Activated naive CD4-positive, alpha-beta T cell treated with anti-CD3 and anti-CD28 coated beads for 36 hours (primary cell): ENCODE measurements at regions not wholly inside any gene's neighbourhood (a gene's known extent, or its start where the extent isn't known, plus 50 kb on each side); places are given as distances from the start of the nearest gene placed in this dataset.

Experiments used
- CTCF ChIA-PET: fragments of 350-600 bp; sonication (Branson Sonifier 250); formaldehyde crosslinking; loops from one replicate; lab custom pipeline; 2021; ENCODE audit warnings: antibody characterized with exemption; lab: Charles Lee
- DNase-seq: peaks from one replicate; pipeline ENCODE4 v3.0.0-alpha.2; 2020
- H3K27ac Mint-ChIP-seq: one replicate; pipeline ENCODE4 v1.8.0; 2021; ENCODE audit warnings: mild to moderate bottlenecking, mixed read lengths
- H3K27me3 Mint-ChIP-seq: one replicate; pipeline ENCODE4 v1.8.0; 2021; ENCODE audit warnings: low read depth, mixed read lengths
- H3K36me3 Mint-ChIP-seq: one replicate; pipeline ENCODE4 v1.8.0; 2021; ENCODE audit warnings: low read depth, mixed read lengths
- H3K4me1 Mint-ChIP-seq: one replicate; pipeline ENCODE4 v1.8.0; 2021; ENCODE audit warnings: low read depth, mixed read lengths
- H3K4me3 Mint-ChIP-seq: one replicate; pipeline ENCODE4 v1.8.0; 2021; ENCODE audit warnings: mild to moderate bottlenecking, moderate library complexity, mixed read lengths
- H3K9me3 Mint-ChIP-seq: one replicate; pipeline ENCODE4 v1.8.0; 2021; ENCODE audit warnings: mixed read lengths
- intact Hi-C: fragments of 100-400 bp; cut with micrococcal nuclease; formaldehyde crosslinking; loops from one replicate; pipeline ENCODE4 v1.15.1; 2023

DNA sequence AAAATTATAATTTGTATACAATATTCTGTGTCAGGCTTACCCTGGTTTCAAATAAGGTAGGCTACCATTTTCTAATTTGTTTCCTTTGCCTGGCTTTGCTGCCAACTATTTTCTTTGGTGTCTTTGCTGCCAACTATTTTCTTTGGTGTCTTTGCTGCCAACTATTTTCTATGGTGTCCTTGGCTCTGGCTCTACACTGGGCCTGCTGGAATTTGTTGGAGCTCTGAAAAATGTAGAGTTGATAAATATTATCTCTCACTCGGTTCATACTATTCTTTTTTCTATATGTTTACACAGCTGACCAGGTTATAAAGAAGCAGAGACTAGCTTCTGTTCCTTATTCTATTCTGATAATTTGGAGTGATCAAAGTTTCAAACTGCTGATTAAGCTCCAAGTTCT, 768.0 kb upstream of the PHF14 start:
- intact Hi-C loops, result no loop called here
- Mint-ChIP-seq H3K9me3 (peaks cover 1% of the 10 kb centered on the region), H3K4me3 (no peak overlapping the region), H3K4me1 (no peaks in the 10 kb centered on the region), H3K27ac (no peak overlapping the region), H3K27me3 (no peaks in the 10 kb centered on the region), H3K36me3 (no peaks in the 10 kb centered on the region)
- DNase-seq, result no peak
- CTCF ChIA-PET, result interaction anchor here (0.7 kb wide), 1 partner anchor 25 kb away, joined by 3 read pairs; no protein-coding TSS in a partner anchor

DNA sequence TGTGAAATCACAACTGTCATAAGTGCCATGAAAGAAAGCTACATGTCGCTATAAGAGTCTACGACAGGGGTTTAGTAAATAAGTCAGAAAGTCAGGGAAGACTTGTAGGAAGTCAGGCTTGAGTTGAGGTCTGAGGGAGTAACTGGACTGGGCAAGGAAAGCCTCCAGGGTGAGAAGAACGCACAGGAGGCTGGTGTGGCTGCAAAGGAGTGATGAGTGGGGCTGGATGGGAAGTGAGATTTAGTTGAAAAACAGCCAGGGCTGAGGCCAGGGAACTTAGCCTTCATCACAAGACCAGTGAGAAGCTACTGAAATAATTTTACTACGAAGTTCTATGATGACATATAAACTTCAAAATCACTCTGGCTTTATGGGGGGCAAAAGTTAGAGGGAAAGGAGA, 763.7 kb upstream of the PHF14 start:
- CTCF ChIA-PET, result no interaction called here
- Mint-ChIP-seq H3K36me3 (no peaks in the 10 kb centered on the region), H3K9me3 (peaks cover 2% of the 10 kb centered on the region), H3K4me3 (no peak overlapping the region), H3K27me3 (no peaks in the 10 kb centered on the region), H3K4me1 (no peaks in the 10 kb centered on the region), H3K27ac (no peak overlapping the region)
- no peak for DNase-seq
- intact Hi-C loops, result no loop called here

DNA sequence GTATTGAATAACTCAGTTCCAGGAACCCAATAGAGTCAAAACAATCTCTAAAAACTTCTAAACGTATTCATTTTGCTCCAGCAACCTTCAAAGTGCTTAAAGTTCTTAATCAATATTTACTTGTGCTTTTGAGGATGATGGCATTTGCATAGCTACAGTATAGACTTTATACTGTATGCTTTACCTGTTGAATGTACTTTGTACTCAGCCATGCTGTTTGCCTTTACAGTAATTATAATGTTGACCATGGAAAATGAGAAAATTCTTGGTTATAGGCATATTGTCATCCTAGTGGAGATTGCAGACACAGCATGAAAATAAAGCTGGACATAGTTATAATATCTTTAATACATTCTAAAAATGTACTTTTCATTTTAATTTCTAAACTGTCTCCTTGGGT, 762.7 kb upstream of the PHF14 start:
- no peak overlapping the region for H3K27ac Mint-ChIP-seq
- no peaks in the 10 kb centered on the region for H3K27me3 Mint-ChIP-seq
- H3K4me1 Mint-ChIP-seq, result no peaks in the 10 kb centered on the region
- intact Hi-C loops, result no loop called here
- no peak for DNase-seq
- CTCF ChIA-PET, result no interaction called here
- peaks cover 2% of the 10 kb centered on the region for H3K9me3 Mint-ChIP-seq
- no peaks in the 10 kb centered on the region for H3K36me3 Mint-ChIP-seq
- H3K4me3 Mint-ChIP-seq, result no peak overlapping the region

DNA sequence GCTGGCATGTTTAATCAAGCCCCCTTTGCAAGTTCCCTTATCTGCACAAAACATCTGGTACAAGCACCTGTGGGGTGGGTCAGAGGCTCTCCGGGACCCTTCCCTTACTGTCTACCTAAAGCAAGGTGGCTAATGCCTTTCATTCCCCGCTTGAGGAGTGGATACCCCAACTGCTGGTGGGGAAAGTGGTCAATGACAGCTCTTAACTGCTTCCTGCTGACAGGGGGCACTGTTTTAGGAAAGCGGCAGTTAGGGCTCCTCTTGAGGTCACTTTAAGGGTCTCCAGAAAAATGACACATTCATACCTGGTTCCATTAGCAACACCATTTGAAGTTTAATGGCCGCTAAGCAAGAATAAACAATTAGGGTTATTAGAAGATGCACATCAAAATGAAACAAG, 761.8 kb upstream of the PHF14 start:
- Mint-ChIP-seq H3K9me3 (peaks cover 2% of the 10 kb centered on the region), H3K27ac (no peak overlapping the region), H3K4me1 (no peaks in the 10 kb centered on the region), H3K36me3 (no peaks in the 10 kb centered on the region), H3K4me3 (no peak overlapping the region), H3K27me3 (no peaks in the 10 kb centered on the region)
- CTCF ChIA-PET, result no interaction called here
- intact Hi-C loops, result no loop called here
- DNase-seq, result no peak

DNA sequence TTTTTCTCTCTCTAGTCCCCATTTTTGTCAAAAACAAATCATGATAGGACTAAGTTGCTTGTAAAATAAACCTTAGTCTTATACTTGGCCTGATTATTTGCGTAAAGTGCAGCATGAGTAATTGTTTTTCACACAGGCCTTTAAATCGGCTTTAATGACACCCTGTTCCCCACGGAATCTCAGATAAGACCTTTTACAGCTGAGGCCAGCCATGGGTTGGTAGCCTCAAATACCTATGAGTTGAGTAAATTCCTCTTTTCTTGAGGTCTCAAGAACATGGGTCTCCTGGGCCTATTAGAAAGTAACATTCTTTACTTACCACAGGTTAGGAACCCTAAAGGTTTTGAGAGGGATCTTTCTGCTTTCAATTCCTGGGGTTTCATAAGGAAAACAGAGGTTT, 761.0 kb upstream of the PHF14 start:
- no peak overlapping the region for H3K4me3 Mint-ChIP-seq
- no peak for DNase-seq
- H3K27ac Mint-ChIP-seq, result no peak overlapping the region
- no peaks in the 10 kb centered on the region for H3K27me3 Mint-ChIP-seq
- peaks cover 2% of the 10 kb centered on the region for H3K9me3 Mint-ChIP-seq
- intact Hi-C loops, result no loop called here
- CTCF ChIA-PET, result no interaction called here
- H3K36me3 Mint-ChIP-seq, result no peaks in the 10 kb centered on the region
- no peaks in the 10 kb centered on the region for H3K4me1 Mint-ChIP-seq

DNA sequence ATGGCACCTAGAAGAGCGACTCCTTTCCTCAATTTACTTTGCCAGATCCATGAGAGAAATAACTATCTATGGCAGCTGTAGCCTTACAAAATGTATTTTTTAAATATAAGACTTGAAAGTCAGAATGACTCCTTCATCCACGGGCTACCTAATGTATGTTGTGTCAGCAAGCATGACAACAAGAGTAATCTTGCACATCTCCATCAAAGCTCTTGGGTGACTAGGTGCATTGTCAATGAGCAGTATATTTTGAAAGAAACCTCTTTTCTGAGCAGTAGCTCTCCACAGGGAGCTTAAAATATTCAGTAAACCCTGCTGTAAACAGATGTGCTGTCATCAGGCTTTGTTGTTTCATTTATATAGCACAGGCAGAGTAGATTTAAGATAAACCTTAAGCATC, 757.2 kb upstream of the PHF14 start:
- no peak for DNase-seq
- H3K27ac Mint-ChIP-seq, result no peak overlapping the region
- no peaks in the 10 kb centered on the region for H3K27me3 Mint-ChIP-seq
- no peak overlapping the region for H3K4me3 Mint-ChIP-seq
- peaks cover 2% of the 10 kb centered on the region for H3K9me3 Mint-ChIP-seq
- intact Hi-C loops, result no loop called here
- CTCF ChIA-PET, result no interaction called here
- H3K4me1 Mint-ChIP-seq, result no peaks in the 10 kb centered on the region
- no peaks in the 10 kb centered on the region for H3K36me3 Mint-ChIP-seq

DNA sequence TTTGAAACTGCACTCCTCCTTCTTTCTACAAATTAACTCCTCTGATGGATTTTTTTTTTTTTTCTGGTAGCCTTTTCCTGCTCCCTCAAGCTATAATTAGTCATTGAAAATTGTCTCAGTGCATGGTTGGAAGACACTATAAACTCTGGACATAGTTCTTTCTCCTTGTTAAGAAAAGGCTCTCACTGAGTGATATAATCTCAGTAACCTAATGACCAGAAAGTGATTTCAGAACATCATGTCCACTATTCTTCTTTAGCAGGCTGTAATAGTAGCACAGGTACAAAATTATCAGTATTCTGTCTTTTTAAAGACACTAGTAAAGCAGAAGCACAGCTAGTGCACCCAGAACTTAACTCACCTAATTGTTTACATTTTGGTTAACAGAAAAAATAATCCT, 752.6 kb upstream of the PHF14 start:
- H3K4me1 Mint-ChIP-seq, result no peaks in the 10 kb centered on the region
- H3K9me3 Mint-ChIP-seq, result no peaks in the 10 kb centered on the region
- no peaks in the 10 kb centered on the region for H3K27me3 Mint-ChIP-seq
- intact Hi-C loops, result no loop called here
- no peak overlapping the region for H3K27ac Mint-ChIP-seq
- DNase-seq, result no peak
- no peaks in the 10 kb centered on the region for H3K36me3 Mint-ChIP-seq
- no peak overlapping the region for H3K4me3 Mint-ChIP-seq
- CTCF ChIA-PET, result no interaction called here

DNA sequence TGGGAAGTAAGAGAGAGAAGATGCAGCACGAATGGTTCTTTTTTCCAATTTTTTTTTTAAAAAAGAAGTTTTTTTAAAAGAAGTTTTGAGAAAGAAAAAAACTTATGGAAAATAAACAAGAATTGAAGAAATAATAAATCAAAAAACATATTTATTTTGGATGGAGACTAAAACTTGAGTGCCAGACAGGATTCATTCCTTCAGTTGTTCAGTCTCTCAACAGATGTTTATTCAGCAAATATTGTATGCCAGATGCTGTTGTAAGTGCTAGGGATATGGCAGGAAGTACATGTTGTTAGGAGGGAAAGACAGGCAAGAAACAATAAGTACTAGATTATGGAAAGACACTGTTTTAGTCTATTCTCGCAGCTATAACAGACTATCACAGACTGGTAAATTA, 750.7 kb upstream of the PHF14 start:
- Mint-ChIP-seq H3K4me1 (no peaks in the 10 kb centered on the region), H3K4me3 (no peak overlapping the region), H3K27me3 (no peaks in the 10 kb centered on the region)

DNA sequence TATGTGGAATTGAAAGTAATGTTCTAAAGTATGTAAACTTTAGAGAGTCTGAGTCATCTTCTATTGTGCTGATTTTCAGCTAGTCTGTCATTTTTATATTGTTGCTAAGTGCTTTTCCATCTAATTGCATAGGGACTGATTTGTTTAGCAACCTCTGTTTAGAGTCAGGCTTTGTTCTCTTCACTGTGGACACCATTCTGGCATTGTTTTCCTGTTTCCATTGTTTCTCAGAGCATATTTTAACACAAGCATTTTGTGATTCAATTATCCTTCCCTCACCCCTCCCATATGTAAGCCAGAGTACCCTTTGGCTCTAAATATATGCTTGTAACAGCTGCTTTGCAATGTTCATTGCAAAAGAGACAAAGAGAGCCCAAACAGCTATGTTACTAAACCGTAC, 748.4 kb upstream of the PHF14 start:
- H3K4me3 Mint-ChIP-seq, result no peak overlapping the region
- peaks cover 4% of the 10 kb centered on the region for H3K9me3 Mint-ChIP-seq
- no peaks in the 10 kb centered on the region for H3K36me3 Mint-ChIP-seq
- intact Hi-C loops, result no loop called here
- no peak overlapping the region for H3K27ac Mint-ChIP-seq
- CTCF ChIA-PET, result no interaction called here
- H3K27me3 Mint-ChIP-seq, result no peaks in the 10 kb centered on the region
- DNase-seq, result no peak
- H3K4me1 Mint-ChIP-seq, result no peaks in the 10 kb centered on the region

More for the DNA sequence above, 750.7 kb upstream of the PHF14 start:
- peaks cover 2% of the 10 kb centered on the region for H3K9me3 Mint-ChIP-seq
- intact Hi-C loops, result no loop called here
- no peak overlapping the region for H3K27ac Mint-ChIP-seq
- DNase-seq, result no peak
- CTCF ChIA-PET, result no interaction called here
- no peaks in the 10 kb centered on the region for H3K36me3 Mint-ChIP-seq

DNA sequence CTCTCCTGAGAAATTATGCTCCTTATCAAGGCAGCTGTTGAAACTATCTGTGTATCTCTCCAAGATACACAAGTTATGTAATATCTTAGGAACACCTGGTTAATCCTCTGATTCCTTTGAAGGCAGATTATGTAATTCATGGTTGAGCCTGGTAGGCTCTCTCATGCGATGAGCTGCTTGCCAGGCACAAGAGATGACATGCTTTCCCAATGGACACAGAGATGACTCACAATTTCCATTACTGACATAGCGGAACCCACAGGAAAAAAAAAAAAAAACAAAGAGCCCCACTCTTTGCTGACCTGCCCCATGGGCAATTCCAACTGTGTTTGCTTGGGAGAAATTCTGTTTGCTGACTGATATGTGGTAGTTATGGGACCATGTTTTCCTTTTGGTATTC, 736.4 kb upstream of the PHF14 start:
- DNase-seq, result no peak
- no peaks in the 10 kb centered on the region for H3K9me3 Mint-ChIP-seq
- no peaks in the 10 kb centered on the region for H3K36me3 Mint-ChIP-seq
- CTCF ChIA-PET, result no interaction called here
- H3K27me3 Mint-ChIP-seq, result no peaks in the 10 kb centered on the region
- H3K4me3 Mint-ChIP-seq, result no peak overlapping the region
- intact Hi-C loops, result no loop called here
- H3K27ac Mint-ChIP-seq, result no peak overlapping the region
- H3K4me1 Mint-ChIP-seq, result no peaks in the 10 kb centered on the region

DNA sequence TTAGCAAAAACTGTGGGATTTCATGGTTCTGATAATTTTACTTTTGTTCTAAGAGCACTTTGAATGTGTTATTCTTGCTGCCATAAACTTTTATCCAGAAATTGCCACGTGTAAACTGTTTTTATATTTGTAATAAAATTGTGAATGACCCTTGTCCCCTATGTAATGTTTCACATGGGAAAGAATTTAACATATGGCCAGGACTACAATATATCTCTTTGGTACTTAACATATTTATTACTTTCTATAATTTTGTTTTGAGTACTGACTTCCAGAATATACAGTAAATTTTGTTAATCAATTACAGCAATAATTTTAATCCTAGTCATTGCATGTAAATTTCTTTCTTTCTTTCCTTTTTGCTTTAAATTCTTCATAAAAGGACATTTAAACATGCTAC, 735.0 kb upstream of the PHF14 start:
- H3K4me3 Mint-ChIP-seq, result no peak overlapping the region
- H3K9me3 Mint-ChIP-seq, result no peaks in the 10 kb centered on the region
- H3K27ac Mint-ChIP-seq, result no peak overlapping the region
- no peaks in the 10 kb centered on the region for H3K27me3 Mint-ChIP-seq
- DNase-seq, result no peak
- CTCF ChIA-PET, result no interaction called here
- no peaks in the 10 kb centered on the region for H3K36me3 Mint-ChIP-seq
- intact Hi-C loops, result no loop called here
- H3K4me1 Mint-ChIP-seq, result no peaks in the 10 kb centered on the region

DNA sequence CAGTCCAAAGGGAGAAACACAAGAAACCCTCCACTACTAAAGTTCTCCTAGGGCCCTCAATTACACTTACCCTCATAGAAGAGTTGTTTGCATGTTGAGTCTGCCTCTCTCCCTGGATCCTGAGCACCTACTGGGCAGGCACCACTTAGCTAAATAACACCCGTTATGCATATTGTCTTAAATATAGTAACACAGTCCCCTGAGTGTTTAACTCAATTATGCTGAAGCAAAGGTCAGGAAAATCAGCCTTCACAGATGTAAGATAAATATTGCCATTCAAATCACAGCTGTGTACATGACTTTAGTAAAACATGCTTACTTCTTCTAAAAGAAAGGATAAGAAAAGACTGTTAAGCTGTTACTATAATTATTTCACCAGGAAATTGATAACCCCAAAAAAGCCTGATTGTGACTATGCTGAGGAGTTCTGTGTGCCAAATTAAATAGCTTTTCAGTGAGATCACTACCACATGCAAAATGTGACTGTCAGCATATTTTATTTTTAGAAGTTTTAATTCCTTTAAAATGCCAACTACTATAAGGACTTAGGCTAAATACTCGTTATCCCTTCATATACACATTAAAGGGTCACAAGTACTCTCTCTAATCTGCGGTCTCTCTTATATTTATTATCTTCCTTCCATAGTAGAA, 733.9 kb upstream of the PHF14 start:
- no peaks in the 10 kb centered on the region for H3K36me3 Mint-ChIP-seq
- no peaks in the 10 kb centered on the region for H3K27me3 Mint-ChIP-seq
- H3K9me3 Mint-ChIP-seq, result no peaks in the 10 kb centered on the region
- CTCF ChIA-PET, result no interaction called here
- no peaks in the 10 kb centered on the region for H3K4me1 Mint-ChIP-seq
- intact Hi-C loops, result no loop called here
- H3K4me3 Mint-ChIP-seq, result no peak overlapping the region
- DNase-seq, result no peak
- H3K27ac Mint-ChIP-seq, result no peak overlapping the region

DNA sequence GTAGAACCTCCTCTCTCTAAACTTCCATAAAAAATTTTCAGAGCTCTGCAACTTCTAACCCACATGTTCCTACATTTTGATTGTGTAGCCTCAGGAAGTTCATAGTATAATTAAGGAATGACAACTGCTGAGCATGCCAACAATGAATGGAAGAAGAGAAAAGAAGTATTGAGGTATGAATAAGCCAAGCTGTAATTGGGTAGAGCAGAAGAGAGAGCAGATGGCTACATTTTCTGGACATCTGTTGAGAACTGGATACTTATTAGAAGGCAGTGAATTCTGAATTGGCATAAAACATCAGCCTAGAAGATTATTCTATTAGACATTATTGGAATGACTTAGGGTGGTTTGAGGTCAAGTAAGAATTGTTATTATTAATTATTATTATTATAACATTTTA, 728.3 kb upstream of the PHF14 start:
- no peak overlapping the region for H3K27ac Mint-ChIP-seq
- no peaks in the 10 kb centered on the region for H3K27me3 Mint-ChIP-seq
- CTCF ChIA-PET, result no interaction called here
- no peaks in the 10 kb centered on the region for H3K4me1 Mint-ChIP-seq
- DNase-seq, result no peak
- H3K36me3 Mint-ChIP-seq, result no peaks in the 10 kb centered on the region
- H3K4me3 Mint-ChIP-seq, result no peak overlapping the region
- intact Hi-C loops, result no loop called here
- peaks cover 9% of the 10 kb centered on the region for H3K9me3 Mint-ChIP-seq

DNA sequence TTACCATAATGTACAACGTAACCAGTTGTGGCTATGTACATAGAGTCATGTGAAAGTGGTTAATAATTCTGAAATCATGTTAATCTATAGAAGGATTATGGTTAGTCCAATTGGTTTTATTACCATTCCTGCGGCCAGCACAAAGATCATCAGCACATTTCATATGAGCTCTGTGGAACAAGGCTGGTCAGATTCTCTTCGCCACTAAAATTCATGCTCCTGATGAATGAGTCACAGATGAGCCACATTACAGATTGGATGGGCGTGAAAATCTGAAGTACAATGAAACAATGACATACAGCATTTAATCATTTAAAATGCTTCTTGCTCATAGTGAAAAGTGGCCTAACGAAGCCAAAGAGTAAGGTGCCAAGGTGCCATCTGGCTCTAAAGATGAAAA, 716.2 kb upstream of the PHF14 start:
- Mint-ChIP-seq H3K27ac (no peak overlapping the region), H3K9me3 (peaks cover 10% of the 10 kb centered on the region), H3K27me3 (no peaks in the 10 kb centered on the region), H3K4me1 (no peaks in the 10 kb centered on the region), H3K4me3 (no peak overlapping the region), H3K36me3 (no peaks in the 10 kb centered on the region)
- no peak for DNase-seq
- intact Hi-C loops, result no loop called here
- CTCF ChIA-PET, result no interaction called here
